ENCODE measurements at regions not wholly inside any gene's neighbourhood (a gene's known extent, or its start where the extent isn't known, plus 50 kb on each side); places are given as distances from the start of the nearest gene placed in this dataset.

GRCh38 chr5:6212244-6212643 lies 166.1 kb downstream of the MED10 start:
- TF ChIP-seq CTCF (IDR thresholded peaks at IDR 0.05), result no peak
- no peak for TF ChIP-seq POLR2A (IDR thresholded peaks at IDR 0.05)
